Activated CD4-positive, alpha-beta T cell treated with anti-CD3 and anti-CD28 coated beads, Interleukin-2, amount 50 U/mL, for 16 hours (primary cell): ENCODE measurements at regions not wholly inside any gene's neighbourhood (a gene's known extent, or its start where the extent isn't known, plus 50 kb on each side); places are given as distances from the start of the nearest gene placed in this dataset.

Experiments
- DNase-seq: peaks from one replicate; pipeline ENCODE4 v3.0.0-alpha.2; 2020

- no peak for DNase-seq
Measured at GRCh38 chr10:88083597-88083989, 220.2 kb downstream of the PTEN start.

GRCh38 chr10:88086187-88086960 is 222.9 kb downstream of the PTEN start:
- DNase-seq: no peak

GRCh38 chr10:88088441-88089340 is 225.3 kb downstream of the PTEN start:
- no peak for DNase-seq

GRCh38 chr10:88089498-88089897 is 226.1 kb downstream of the PTEN start:
- DNase-seq: no peak

GRCh38 chr10:88090568-88091214 is 227.3 kb downstream of the PTEN start:
- DNase-seq: peak; percentile 79

- DNase-seq: peak; percentile 94
Measured at GRCh38 chr10:88091490-88092061, 228.2 kb downstream of the PTEN start.

GRCh38 chr10:88092265-88092664 is 228.8 kb downstream of the PTEN start:
- DNase-seq: no peak

- no peak for DNase-seq
Measured at GRCh38 chr10:88092973-88093372, 229.5 kb downstream of the PTEN start.

GRCh38 chr10:88094795-88095194 is 231.4 kb downstream of the PTEN start:
- no peak for DNase-seq

GRCh38 chr10:88095223-88095721 is 231.8 kb downstream of the PTEN start:
- no peak for DNase-seq

- DNase-seq: no peak
Measured at GRCh38 chr10:88095778-88096431, 232.5 kb downstream of the PTEN start.

- DNase-seq: no peak
Measured at GRCh38 chr10:88097092-88097516, 233.7 kb downstream of the PTEN start.

GRCh38 chr10:88097536-88097935 is 234.1 kb downstream of the PTEN start:
- DNase-seq: no peak

- no peak for DNase-seq
Measured at GRCh38 chr10:88100281-88100680, 236.9 kb downstream of the PTEN start.

- DNase-seq: no peak
Measured at GRCh38 chr10:88101666-88102065, 238.2 kb downstream of the PTEN start.

- no peak for DNase-seq
Measured at GRCh38 chr10:88103576-88103975, 240.2 kb downstream of the PTEN start.

- DNase-seq: no peak
Measured at GRCh38 chr10:88104223-88104622, 240.8 kb downstream of the PTEN start.

- no peak for DNase-seq
Measured at GRCh38 chr10:88106366-88106765, 242.9 kb downstream of the PTEN start.

GRCh38 chr10:88107296-88108097 is 244.1 kb downstream of the PTEN start:
- no peak for DNase-seq

GRCh38 chr10:88108115-88108610 is 244.7 kb downstream of the PTEN start:
- no peak for DNase-seq

- DNase-seq: no peak
Measured at GRCh38 chr10:88110355-88110754, 246.9 kb downstream of the PTEN start.
